ENCODE measurements at regions not wholly inside any gene's neighbourhood (a gene's known extent, or its start where the extent isn't known, plus 50 kb on each side); places are given as distances from the start of the nearest gene placed in this dataset.

DNA sequence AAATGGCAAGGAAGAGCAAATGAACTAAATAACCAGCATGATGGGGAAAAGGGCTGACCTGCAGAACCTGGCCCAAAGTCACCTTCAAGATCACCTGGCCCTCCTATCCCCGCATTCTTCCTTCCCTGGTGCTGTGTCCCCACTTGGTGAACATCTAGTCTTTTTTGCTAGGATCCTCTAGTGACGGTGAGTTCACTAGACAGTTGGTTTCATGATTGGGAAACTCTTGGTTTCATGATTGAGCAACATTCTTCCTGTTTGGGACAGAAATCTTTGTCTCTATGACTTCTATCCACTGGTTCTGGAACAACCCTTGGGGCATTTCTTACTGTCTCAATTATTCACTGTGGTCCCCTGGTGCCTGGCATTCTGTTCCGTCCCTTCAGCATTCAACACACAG is 50.2 kb upstream of the DAB2IP start:
- TF ChIP-seq, protein P1, sequence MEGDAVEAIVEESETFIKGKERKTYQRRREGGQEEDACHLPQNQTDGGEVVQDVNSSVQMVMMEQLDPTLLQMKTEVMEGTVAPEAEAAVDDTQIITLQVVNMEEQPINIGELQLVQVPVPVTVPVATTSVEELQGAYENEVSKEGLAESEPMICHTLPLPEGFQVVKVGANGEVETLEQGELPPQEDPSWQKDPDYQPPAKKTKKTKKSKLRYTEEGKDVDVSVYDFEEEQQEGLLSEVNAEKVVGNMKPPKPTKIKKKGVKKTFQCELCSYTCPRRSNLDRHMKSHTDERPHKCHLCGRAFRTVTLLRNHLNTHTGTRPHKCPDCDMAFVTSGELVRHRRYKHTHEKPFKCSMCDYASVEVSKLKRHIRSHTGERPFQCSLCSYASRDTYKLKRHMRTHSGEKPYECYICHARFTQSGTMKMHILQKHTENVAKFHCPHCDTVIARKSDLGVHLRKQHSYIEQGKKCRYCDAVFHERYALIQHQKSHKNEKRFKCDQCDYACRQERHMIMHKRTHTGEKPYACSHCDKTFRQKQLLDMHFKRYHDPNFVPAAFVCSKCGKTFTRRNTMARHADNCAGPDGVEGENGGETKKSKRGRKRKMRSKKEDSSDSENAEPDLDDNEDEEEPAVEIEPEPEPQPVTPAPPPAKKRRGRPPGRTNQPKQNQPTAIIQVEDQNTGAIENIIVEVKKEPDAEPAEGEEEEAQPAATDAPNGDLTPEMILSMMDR (IDR thresholded peaks at IDR 0.05), result no peak
- TF ChIP-seq POLR2A (IDR thresholded peaks at IDR 0.05), result no peak

All from lower leg skin (tissue), 3 donors.